ENCODE measurements at regions not wholly inside any gene's neighbourhood (a gene's known extent, or its start where the extent isn't known, plus 50 kb on each side); places are given as distances from the start of the nearest gene placed in this dataset.

GRCh38 chr6:40778196-40778595 lies 191.0 kb upstream of the LRFN2 start:
- Histone ChIP-seq H2BK5ac (ENCODE audit: low read length) (no peak overlapping the region), H3K36me3 (replicated peaks in 1 of 2; ENCODE audit: control insufficient read depth in 2 of 2, insufficient read depth in 2 of 2, low read length in 2 of 2) (peaks cover 0 to 1% of the 10 kb centered on the region in 2 donors), H3K23ac (ENCODE audit: low read depth, low read length, poor library complexity) (no peak overlapping the region), H4K91ac (ENCODE audit: low read depth, low read length, poor library complexity) (no peak overlapping the region), H3K9me3 (replicated peaks in 1 of 2; ENCODE audit: control insufficient read depth in 2 of 2, insufficient read depth in 1 of 2, low read depth in 1 of 2, low read length in 2 of 2) (no peaks in the 10 kb centered on the region), H4K8ac (ENCODE audit: low read depth, low read length) (no peak overlapping the region), H3K79me1 (ENCODE audit: low read depth, low read length) (no peaks in the 10 kb centered on the region), H2AFZ (ENCODE audit: low read length) (no peak overlapping the region), H2BK12ac (ENCODE audit: low read length) (no peak overlapping the region), H2BK120ac (ENCODE audit: low read depth, low read length) (no peak overlapping the region), H3K4me1 (ENCODE audit: control insufficient read depth in 2 of 2, insufficient read depth in 1 of 2, low read depth in 1 of 2, low read length in 2 of 2) (peaks cover 0 to 1% of the 10 kb centered on the region in 2 donors), H3K14ac (ENCODE audit: low read length) (no peak overlapping the region), H3K27ac (replicated peaks; ENCODE audit: low read length) (no peak overlapping the region), H2AK5ac (ENCODE audit: low read depth, low read length) (no peak overlapping the region), H3K4me2 (ENCODE audit: insufficient read depth, low read length, poor library complexity, severe bottlenecking) (no peak overlapping the region), H3K9ac (ENCODE audit: low read depth, low read length, poor library complexity) (no peak overlapping the region), H3K4me3 (ENCODE audit: low read length in 2 of 2) (no peak overlapping the region), H3K4ac (ENCODE audit: low read length) (no peak overlapping the region), H3K18ac (ENCODE audit: low read length) (no peak overlapping the region), H3K27me3 (ENCODE audit: control insufficient read depth in 3 of 3, insufficient read depth in 3 of 3, low read depth in 1 of 3, low read length in 3 of 3) (peaks cover 0 to 3% (median 0%) of the 10 kb centered on the region in 3 experiments), H2BK15ac (ENCODE audit: low read length) (no peak overlapping the region)
- no peak for DNase-seq (ENCODE audit: low spot score)
- no CpG with 5 or more reads among the region's 3 CpGs for WGBS, 2 donors (ENCODE audit: extremely low coverage in 2 of 2, insufficient read length in 2 of 2, insufficient replicate concordance in 1 of 2)

GRCh38 chr6:40774932-40775331 lies 187.8 kb upstream of the LRFN2 start:
- no peaks in the 10 kb centered on the region for H3K79me1 ChIP-seq (ENCODE audit: low read depth, low read length)
- no peak overlapping the region for H3K4ac ChIP-seq (ENCODE audit: low read length)
- H2AK5ac ChIP-seq (ENCODE audit: low read depth, low read length) = no peak overlapping the region
- H3K27ac ChIP-seq (replicated peaks; ENCODE audit: low read length) = no peak overlapping the region
- peaks cover 0 to 3% (median 2%) of the 10 kb centered on the region in 3 experiments for H3K27me3 ChIP-seq (ENCODE audit: control insufficient read depth in 3 of 3, insufficient read depth in 3 of 3, low read depth in 1 of 3, low read length in 3 of 3)
- no peak overlapping the region for H2AFZ ChIP-seq (ENCODE audit: low read length)
- H4K91ac ChIP-seq (ENCODE audit: low read depth, low read length, poor library complexity) = no peak overlapping the region
- H2BK120ac ChIP-seq (ENCODE audit: low read depth, low read length) = no peak overlapping the region
- peaks cover 0 to 1% of the 10 kb centered on the region in 2 donors for H3K4me1 ChIP-seq (ENCODE audit: control insufficient read depth in 2 of 2, insufficient read depth in 1 of 2, low read depth in 1 of 2, low read length in 2 of 2)
- no peak overlapping the region for H2BK5ac ChIP-seq (ENCODE audit: low read length)
- no peak for DNase-seq (ENCODE audit: low spot score)
- H3K9ac ChIP-seq (ENCODE audit: low read depth, low read length, poor library complexity) = no peak overlapping the region
- H2BK15ac ChIP-seq (ENCODE audit: low read length) = no peak overlapping the region
- H3K36me3 ChIP-seq (replicated peaks in 1 of 2; ENCODE audit: control insufficient read depth in 2 of 2, insufficient read depth in 2 of 2, low read length in 2 of 2) = peaks cover 0 to 1% of the 10 kb centered on the region in 2 donors
- no peak overlapping the region for H3K14ac ChIP-seq (ENCODE audit: low read length)
- WGBS, 2 donors (ENCODE audit: extremely low coverage in 2 of 2, insufficient read length in 2 of 2, insufficient replicate concordance in 1 of 2) = no CpG with 5 or more reads among the region's 1 CpG
- H2BK12ac ChIP-seq (ENCODE audit: low read length) = no peak overlapping the region
- H3K9me3 ChIP-seq (replicated peaks in 1 of 2; ENCODE audit: control insufficient read depth in 2 of 2, insufficient read depth in 1 of 2, low read depth in 1 of 2, low read length in 2 of 2) = no peaks in the 10 kb centered on the region
- no peak overlapping the region for H3K4me3 ChIP-seq (ENCODE audit: low read length in 2 of 2)
- no peak overlapping the region for H4K8ac ChIP-seq (ENCODE audit: low read depth, low read length)
- H3K23ac ChIP-seq (ENCODE audit: low read depth, low read length, poor library complexity) = no peak overlapping the region
- no peak overlapping the region for H3K4me2 ChIP-seq (ENCODE audit: insufficient read depth, low read length, poor library complexity, severe bottlenecking)
- no peak overlapping the region for H3K18ac ChIP-seq (ENCODE audit: low read length)

DNA sequence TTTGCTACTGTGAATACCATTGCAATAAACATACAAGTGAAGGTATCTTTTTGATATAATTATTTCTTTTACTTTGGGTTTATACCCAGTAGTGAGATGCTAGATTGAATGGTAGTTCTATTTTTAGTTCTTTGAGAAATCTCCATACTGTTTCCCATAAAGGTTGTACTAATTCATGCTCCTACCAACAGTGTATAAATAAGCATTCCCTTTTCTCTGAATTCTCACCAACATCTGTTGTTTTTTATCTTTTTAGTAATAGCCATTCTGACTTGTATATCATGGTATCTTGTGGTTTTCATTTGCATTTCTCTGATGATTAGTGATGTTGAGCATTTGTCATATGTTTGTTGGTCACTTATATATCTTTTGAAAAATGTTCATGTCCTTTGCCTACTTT lies 183.6 kb upstream of the LRFN2 start:
- no peak overlapping the region for H3K18ac ChIP-seq (ENCODE audit: low read length)
- H2AK5ac ChIP-seq (ENCODE audit: low read depth, low read length) = no peak overlapping the region
- H3K4me1 ChIP-seq (ENCODE audit: control insufficient read depth in 2 of 2, insufficient read depth in 1 of 2, low read depth in 1 of 2, low read length in 2 of 2) = no peaks in the 10 kb centered on the region
- DNase-seq (ENCODE audit: low spot score) = no peak
- H3K4me2 ChIP-seq (ENCODE audit: insufficient read depth, low read length, poor library complexity, severe bottlenecking) = no peak overlapping the region
- H3K23ac ChIP-seq (ENCODE audit: low read depth, low read length, poor library complexity) = no peak overlapping the region
- H4K8ac ChIP-seq (ENCODE audit: low read depth, low read length) = no peak overlapping the region
- peaks cover 0 to 1% of the 10 kb centered on the region in 2 donors for H3K36me3 ChIP-seq (replicated peaks in 1 of 2; ENCODE audit: control insufficient read depth in 2 of 2, insufficient read depth in 2 of 2, low read length in 2 of 2)
- H3K9ac ChIP-seq (ENCODE audit: low read depth, low read length, poor library complexity) = no peak overlapping the region
- no peak overlapping the region for H2BK12ac ChIP-seq (ENCODE audit: low read length)
- no peak overlapping the region for H3K27ac ChIP-seq (replicated peaks; ENCODE audit: low read length)
- no peaks in the 10 kb centered on the region for H3K9me3 ChIP-seq (replicated peaks in 1 of 2; ENCODE audit: control insufficient read depth in 2 of 2, insufficient read depth in 1 of 2, low read depth in 1 of 2, low read length in 2 of 2)
- no peak overlapping the region for H2BK15ac ChIP-seq (ENCODE audit: low read length)
- H4K91ac ChIP-seq (ENCODE audit: low read depth, low read length, poor library complexity) = no peak overlapping the region
- no peak overlapping the region for H2BK5ac ChIP-seq (ENCODE audit: low read length)
- peaks cover 0 to 3% (median 2%) of the 10 kb centered on the region in 3 experiments for H3K27me3 ChIP-seq (ENCODE audit: control insufficient read depth in 3 of 3, insufficient read depth in 3 of 3, low read depth in 1 of 3, low read length in 3 of 3)
- no peak overlapping the region for H3K4me3 ChIP-seq (ENCODE audit: low read length in 2 of 2)
- no peak overlapping the region for H3K4ac ChIP-seq (ENCODE audit: low read length)
- H3K79me1 ChIP-seq (ENCODE audit: low read depth, low read length) = no peaks in the 10 kb centered on the region
- no peak overlapping the region for H2AFZ ChIP-seq (ENCODE audit: low read length)
- H3K14ac ChIP-seq (ENCODE audit: low read length) = no peak overlapping the region
- H2BK120ac ChIP-seq (ENCODE audit: low read depth, low read length) = no peak overlapping the region

DNA sequence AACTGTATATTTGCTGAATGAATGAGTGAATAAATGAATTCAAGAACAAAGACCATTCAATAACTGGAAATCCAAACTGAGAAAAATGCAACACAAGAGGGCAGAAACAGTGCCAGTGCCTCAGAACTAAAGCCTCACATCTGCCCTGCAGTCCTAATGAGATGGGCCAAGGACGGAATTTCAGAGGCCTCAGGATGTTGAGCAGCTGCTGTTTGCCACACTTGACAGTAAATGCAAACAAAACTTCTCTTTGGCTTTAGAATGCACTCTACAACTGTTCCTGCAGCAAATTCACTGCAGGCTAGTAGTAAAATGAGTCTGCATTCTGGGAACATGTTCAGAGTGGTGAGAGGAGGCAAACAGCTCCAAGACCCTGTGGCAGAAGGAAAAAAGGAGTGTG lies 177.6 kb upstream of the LRFN2 start:
- no peaks in the 10 kb centered on the region for H3K36me3 ChIP-seq (replicated peaks in 1 of 2; ENCODE audit: control insufficient read depth in 2 of 2, insufficient read depth in 2 of 2, low read length in 2 of 2)
- H3K27ac ChIP-seq (replicated peaks; ENCODE audit: low read length) = no peak overlapping the region
- no peak overlapping the region for H2BK12ac ChIP-seq (ENCODE audit: low read length)
- H3K14ac ChIP-seq (ENCODE audit: low read length) = no peak overlapping the region
- no peaks in the 10 kb centered on the region for H3K4me1 ChIP-seq (ENCODE audit: control insufficient read depth in 2 of 2, insufficient read depth in 1 of 2, low read depth in 1 of 2, low read length in 2 of 2)
- no peak overlapping the region for H4K8ac ChIP-seq (ENCODE audit: low read depth, low read length)
- no peak overlapping the region for H3K4me2 ChIP-seq (ENCODE audit: insufficient read depth, low read length, poor library complexity, severe bottlenecking)
- H2AFZ ChIP-seq (ENCODE audit: low read length) = no peak overlapping the region
- H3K4me3 ChIP-seq (ENCODE audit: low read length in 2 of 2) = no peak overlapping the region
- H2BK5ac ChIP-seq (ENCODE audit: low read length) = no peak overlapping the region
- no peaks in the 10 kb centered on the region for H3K27me3 ChIP-seq (ENCODE audit: control insufficient read depth in 3 of 3, insufficient read depth in 3 of 3, low read depth in 1 of 3, low read length in 3 of 3)
- no peaks in the 10 kb centered on the region for H3K79me1 ChIP-seq (ENCODE audit: low read depth, low read length)
- WGBS, 2 donors (ENCODE audit: extremely low coverage in 2 of 2, insufficient read length in 2 of 2, insufficient replicate concordance in 1 of 2) = no CpG with 5 or more reads among the region's 1 CpG
- no peak for DNase-seq (ENCODE audit: low spot score)
- no peak overlapping the region for H2AK5ac ChIP-seq (ENCODE audit: low read depth, low read length)
- H3K9me3 ChIP-seq (replicated peaks in 1 of 2; ENCODE audit: control insufficient read depth in 2 of 2, insufficient read depth in 1 of 2, low read depth in 1 of 2, low read length in 2 of 2) = no peaks in the 10 kb centered on the region
- H4K91ac ChIP-seq (ENCODE audit: low read depth, low read length, poor library complexity) = no peak overlapping the region
- H3K4ac ChIP-seq (ENCODE audit: low read length) = no peak overlapping the region
- H3K23ac ChIP-seq (ENCODE audit: low read depth, low read length, poor library complexity) = no peak overlapping the region
- H2BK15ac ChIP-seq (ENCODE audit: low read length) = no peak overlapping the region
- H2BK120ac ChIP-seq (ENCODE audit: low read depth, low read length) = no peak overlapping the region
- H3K18ac ChIP-seq (ENCODE audit: low read length) = no peak overlapping the region
- no peak overlapping the region for H3K9ac ChIP-seq (ENCODE audit: low read depth, low read length, poor library complexity)
